ENCODE measurements at regions not wholly inside any gene's neighbourhood (a gene's known extent, or its start where the extent isn't known, plus 50 kb on each side); places are given as distances from the start of the nearest gene placed in this dataset.

- no peak for DNase-seq
These were observed 102.4 kb downstream of the EFNB2 start for GRCh38 chr13:106433066-106433465.

DNA sequence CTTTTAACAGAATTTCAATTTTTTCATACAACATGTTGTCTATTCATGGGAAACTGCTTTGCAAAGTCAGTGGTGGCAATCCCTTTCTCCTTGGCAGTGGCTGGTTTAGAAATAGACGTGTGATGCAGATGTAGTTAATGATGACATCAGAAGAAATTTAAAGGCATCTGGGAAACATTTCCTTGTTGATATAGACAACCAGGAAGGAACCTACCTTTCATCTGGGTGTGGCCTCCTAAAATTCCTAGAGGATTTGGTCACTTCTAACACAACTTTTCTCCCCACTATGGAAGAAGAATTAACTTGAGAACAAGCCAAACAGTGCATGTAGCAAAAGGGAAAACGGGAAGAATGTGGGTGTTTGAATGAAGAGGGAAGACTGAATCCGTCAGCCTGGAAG lies 102.8 kb downstream of the EFNB2 start:
- no peak for DNase-seq

- DNase-seq = peak; percentile 77
These were observed 108.6 kb downstream of the EFNB2 start for GRCh38 chr13:106426909-106427308.

DNA sequence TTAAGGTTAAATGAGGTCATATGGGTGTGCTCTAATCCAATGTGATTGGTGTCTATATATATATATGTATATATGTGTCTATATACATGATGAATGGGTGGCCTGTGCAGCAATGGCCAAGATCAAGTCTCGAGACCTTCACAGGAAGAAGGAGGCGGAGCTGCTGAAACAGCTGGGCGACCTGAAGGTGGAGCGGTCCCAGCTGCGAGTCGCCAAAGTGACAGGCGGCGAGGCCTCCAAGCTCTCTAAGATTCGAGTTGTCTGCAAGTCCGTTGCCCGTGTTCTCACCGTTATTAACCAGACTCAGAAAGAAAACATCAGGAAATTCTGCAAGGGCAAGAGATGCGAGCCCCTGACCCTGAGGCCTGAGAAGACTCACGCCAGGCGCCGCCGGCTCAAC lies 109.8 kb downstream of the EFNB2 start:
- DNase-seq = no peak

GRCh38 chr13:106424805-106425204 lies 110.7 kb downstream of the EFNB2 start:
- DNase-seq = no peak

DNA sequence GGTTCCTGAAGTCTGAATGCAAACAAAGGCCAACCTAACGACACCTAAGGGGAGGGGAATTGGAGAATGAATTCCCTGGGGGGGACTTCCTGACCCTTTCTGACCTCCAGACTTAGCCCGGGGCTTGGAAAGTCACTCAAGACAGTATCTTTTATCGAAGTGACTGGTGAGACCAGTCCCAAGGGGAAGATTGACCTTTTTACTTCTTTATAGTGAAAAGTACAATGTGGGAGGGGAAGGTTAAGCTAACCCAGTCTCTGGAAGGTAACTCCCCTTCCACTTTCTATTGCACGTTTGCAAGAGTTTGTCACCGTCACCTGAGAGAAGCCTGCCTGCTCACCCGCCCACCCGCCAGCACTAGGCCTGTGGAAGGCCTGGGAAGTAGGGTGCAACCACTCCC lies 111.9 kb downstream of the EFNB2 start:
- DNase-seq = no peak

- peak; percentile 26 for DNase-seq
These were observed 116.9 kb downstream of the EFNB2 start for GRCh38 chr13:106418556-106418955.

DNA sequence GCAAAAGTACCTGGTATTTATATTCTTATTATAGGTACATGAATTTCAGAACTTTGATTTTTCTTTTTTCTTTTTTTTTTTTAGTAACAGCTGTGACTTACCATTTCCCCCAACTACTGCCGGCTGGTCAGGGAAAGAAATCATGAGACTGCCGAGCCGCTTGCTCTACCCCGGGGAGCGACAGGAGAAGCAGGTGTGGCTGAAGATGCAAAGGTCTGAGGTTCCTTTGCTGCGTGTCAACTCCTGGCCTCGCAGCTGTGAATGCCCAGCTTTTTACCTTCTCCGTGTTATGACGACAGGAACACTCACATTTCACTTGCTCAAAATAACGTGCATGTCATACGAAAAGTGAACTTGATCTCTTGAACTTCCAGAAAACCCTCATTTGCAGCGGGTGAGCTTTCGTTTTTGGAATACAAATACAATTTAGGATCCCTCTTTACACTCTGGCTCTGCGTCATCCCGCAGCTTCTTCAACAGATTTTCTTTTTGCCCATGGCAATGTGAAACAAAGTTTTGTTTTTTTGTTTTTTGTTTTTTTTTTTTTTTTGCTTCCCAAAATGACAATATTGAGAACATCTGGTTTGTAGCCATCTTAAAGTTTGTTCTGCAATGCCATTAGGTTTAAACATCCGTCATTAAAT lies 117.9 kb downstream of the EFNB2 start:
- peak; percentile 71 for DNase-seq

DNA sequence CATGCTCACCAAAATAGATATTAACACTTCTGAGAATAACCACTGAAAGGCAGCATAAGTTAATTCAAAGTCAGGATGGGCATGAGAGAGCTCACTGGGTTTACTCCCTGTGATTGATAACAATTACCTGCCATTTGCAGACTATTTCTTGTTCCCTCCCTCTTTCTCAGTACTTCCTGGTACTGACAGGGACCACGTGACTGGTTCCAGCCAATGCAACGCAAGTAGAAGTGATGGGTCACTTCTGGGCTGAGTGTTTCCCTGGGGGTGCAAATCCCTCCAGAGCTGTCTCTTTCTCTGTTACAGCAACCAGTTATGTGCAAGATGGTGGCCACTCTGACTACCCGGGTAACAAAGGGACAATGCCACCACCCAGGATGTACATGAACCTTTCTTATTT lies 118.8 kb downstream of the EFNB2 start:
- DNase-seq = peak; percentile 62

DNA sequence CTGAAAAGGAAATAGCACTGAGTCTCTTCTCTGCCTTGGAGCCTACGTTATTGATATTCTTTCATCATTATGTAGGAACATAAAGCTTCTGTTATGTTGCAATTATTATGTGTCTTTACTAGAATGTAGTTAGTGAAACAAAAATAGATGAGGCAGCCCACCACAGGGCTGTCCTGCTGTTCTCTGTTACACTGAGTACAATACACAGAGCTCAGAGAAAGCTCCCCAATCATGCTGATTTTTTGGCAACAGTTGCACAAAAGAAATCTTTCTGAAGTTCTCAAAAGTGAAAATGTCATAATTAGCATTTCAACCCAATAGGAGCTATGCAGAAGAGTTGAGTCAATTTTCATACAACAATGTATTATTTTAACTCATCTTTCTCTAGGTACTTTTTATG lies 119.5 kb downstream of the EFNB2 start:
- no peak for DNase-seq

GRCh38 chr13:106415442-106415841 lies 120.0 kb downstream of the EFNB2 start:
- DNase-seq = no peak

DNA sequence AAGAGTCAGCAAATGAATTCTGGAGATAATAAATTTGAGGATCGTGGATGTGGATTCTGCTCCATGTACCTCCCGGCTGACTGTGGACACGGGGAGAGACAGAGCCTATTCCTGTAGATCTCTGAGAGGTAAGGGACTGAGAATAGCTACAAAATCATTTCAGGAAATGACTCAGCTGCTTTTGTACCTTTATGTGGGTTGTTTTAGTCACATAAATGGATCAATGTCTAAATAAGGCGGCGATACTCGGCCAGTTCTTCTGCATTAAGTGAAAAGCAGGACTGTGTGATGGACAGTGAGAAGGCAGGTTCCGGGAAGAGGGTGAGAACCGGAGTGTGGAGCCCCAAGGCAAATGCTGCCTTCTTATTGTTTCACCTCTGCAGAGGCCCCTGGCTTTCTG lies 128.1 kb downstream of the EFNB2 start:
- DNase-seq = no peak

DNA sequence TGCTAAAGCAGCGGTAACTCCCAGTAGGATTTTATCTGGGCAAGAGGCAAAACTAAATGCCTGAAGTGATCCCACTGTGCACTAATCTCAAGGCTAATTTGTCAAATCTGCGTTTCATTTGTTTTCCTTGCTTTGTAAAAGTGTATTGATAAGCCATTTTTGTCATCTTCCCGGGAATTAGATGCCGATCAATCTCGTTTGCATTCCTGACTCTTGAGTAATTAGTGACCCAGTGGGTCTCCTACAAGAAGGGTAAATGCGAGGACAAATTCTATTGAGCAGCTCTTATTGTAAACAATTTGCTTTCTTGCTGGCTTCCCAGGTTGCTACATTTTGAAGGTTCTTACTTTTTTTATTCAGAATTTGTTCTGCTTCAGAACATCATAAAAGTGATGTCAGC lies 129.7 kb downstream of the EFNB2 start:
- no peak for DNase-seq

- DNase-seq = no peak
These were observed 132.2 kb downstream of the EFNB2 start for GRCh38 chr13:106403280-106403679.

DNA sequence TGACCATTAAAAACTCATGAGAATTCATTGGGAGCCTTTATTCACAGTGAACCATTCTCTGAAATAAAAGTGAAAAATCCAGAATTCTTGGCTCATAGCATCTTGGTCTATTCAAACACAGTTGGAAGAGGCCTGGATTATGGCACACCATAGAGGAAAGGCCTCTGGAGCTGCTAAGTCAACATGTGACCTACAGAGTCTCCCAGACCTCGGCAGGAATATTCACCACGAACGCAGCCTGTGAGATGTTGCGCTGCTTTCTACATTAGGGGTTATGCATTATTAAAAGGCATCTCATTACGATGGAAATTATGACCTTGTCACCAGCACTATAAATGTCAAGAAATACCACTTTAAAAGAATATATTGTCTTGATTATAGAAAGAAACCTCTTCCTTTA lies 132.6 kb downstream of the EFNB2 start:
- DNase-seq = no peak

- DNase-seq = no peak
These were observed 134.4 kb downstream of the EFNB2 start for GRCh38 chr13:106401081-106401480.

GRCh38 chr13:106400289-106400688 lies 135.2 kb downstream of the EFNB2 start:
- no peak for DNase-seq

DNA sequence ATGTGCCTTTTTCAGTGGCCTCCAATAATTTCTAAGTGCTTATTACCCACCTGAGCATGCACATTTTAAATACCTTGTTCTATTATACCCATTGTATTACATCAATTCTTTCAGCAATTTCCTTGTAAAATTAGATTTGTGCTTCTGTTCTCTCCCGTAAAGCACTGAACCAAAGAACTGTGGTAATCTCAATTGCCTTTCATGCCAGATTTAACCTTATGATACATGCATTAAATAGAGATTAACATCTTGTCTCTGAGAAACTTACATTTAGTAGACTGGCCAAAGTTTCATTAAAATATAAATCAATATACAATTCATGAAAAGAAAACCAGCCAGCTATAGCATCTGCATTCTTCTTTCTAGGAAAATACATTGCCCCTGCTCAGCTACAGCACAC lies 137.2 kb downstream of the EFNB2 start:
- DNase-seq = no peak

DNA sequence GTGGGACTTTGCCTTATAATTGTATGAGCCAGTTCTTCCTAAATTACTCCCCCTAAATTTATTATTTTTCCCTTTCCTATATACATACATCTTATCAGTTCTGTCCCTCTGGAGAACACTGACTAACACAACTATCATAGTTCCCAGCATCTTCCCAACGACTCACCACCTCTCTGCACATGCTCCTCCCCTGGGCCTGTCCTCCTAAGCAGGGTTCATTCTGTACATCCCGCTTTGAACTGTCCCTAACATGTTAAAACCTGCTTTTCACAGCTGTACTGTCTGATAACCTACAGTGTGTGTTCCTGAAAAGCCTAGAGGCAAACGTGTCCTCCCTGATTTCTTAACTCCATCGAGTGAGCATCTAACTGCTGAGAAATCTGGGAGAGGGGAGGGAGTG lies 141.7 kb downstream of the EFNB2 start:
- no peak for DNase-seq

DNA sequence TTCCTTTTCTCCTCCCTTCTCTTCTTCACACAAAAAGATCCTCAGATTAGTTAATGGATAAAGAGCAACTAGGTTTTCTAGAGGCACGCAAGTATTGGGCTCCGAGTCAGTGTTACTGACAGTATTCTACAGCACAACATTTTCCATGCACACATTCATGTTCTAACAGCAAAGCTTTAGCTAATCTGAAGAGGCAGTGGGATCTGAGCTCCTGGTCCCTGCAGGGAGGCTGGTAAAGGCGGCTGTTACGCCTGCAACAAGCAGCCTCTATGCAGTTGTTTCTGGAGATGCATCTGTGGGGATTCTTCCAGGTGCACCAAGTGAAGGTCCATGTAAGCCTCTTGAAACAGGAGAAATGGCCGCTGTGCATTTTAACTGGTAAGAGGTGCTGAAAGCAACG lies 143.8 kb downstream of the EFNB2 start:
- DNase-seq = no peak

- DNase-seq = no peak
These were observed 144.2 kb downstream of the EFNB2 start for GRCh38 chr13:106391271-106391670.

DNA sequence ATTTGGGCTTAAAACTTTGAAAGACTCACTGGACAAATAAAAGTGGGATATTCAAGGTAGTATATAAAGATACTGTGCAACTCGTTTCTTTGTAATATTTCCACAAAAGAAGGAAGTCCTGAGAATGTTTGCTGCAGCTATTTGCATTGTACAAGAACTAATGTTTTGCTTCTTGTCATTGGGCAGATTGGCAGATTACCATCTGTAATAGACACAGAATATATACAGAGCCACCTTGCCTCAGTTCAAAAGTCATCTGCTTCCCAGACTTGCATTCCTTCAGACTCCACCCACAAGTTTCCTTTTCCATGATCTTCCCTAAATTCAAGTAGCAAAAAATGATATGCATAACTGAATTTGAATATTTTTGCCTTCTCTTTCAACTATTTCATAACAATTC lies 145.1 kb downstream of the EFNB2 start:
- DNase-seq = no peak

GRCh38 chr13:106385654-106386053 lies 149.8 kb downstream of the EFNB2 start:
- DNase-seq = no peak

DNA sequence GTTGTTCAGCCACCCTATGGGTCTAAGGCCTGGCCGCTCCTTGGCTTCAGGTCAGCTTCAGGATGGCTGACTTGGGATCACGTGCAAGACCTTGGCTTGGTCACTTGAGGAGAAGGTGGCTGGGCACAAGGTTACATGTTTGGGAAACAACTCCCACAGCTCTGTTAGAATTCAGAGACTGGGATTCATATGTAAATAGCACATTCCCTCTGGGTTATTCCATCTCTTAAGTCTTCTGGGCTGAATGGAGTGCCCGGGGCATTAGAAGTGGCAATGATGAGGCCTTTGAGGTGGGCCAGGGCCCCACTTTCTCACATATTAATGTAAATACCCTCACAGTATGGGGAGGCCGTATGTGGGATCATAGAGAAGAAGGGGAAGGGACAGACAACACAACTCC lies 150.9 kb downstream of the EFNB2 start:
- no peak for DNase-seq

DNA sequence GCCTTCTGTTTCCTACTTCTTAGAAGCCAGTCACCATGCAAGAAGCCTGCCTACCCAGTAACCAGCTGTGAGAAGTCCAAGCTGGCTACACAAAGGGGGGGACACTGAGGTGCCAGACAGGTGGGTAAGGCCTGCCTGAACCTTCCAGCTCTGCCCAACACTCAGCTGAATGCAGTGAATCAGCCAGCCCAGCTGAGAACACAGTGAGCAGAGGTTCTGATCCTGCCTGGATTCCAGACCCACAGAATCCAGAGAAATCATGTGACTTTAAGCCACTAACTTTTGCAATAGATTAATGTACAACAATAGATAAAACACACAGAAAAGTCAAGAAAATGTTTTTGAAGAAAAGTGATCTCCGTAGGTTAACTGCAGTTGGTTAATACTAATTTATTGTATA lies 151.7 kb downstream of the EFNB2 start:
- no peak for DNase-seq

DNA sequence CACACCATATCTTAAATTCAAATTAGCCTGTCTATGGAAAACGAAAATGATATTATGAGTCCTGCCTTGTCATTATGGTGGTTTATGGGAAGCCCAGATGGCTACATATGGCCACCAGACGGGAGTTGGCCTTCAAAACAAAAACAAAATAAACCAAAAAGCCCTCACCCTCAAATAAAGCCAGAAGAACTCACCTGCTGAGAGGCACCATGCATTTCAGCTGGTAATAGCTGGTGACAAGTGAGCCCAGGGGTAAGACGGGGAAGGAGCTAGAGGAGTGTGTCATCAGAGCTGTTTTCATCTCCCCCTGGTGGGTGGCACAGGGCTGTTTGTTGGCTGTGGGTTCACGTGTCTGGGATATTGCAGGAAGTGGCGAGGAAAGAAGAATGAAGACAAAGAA lies 152.9 kb downstream of the EFNB2 start:
- peak; percentile 93 for DNase-seq
